AG20443 (cell line): ENCODE measurements at regions not wholly inside any gene's neighbourhood (a gene's known extent, or its start where the extent isn't known, plus 50 kb on each side); places are given as distances from the start of the nearest gene placed in this dataset.

Experiments used
- DNase-seq: peaks from one replicate; pipeline ENCODE4 v3.0.0; 2012; ENCODE audit warnings: low spot score, mixed read lengths

DNA sequence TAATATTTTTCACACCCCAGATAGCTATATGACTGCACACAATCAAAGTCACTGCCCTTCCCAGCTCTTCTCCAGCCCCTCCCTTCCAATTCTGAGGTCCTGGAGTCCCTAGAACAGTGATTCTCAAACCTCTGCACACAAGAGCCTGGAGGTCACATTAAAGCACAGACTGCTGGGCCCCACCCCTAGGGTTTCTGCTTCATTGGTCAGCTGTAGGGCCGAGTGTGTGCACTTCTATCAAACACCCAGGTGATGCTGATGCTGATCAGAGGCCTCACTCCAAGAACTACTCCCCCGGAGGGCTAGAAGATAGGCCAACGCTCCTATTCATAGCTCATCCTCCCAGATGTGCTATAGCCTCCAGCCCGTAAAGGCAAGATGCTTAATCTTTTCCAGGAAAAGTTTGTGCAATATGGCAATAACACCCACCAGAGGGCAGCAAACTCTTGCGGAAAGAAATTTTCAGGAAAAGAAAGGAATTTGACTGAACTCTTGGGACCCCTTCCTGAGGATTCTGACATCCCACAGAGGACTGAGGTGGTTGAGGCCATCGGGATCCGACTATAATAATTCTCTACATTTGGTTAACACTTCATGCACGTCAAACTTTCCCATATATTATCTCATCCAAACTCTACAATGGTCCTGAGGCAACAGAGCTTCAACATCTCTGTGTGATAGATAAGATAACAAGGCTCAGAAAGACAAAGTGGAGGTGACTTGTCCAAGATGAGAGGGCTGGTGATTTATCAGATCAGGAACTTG is 194.2 kb upstream of the PKDCC start:
- peak; percentile 72 for DNase-seq

DNA sequence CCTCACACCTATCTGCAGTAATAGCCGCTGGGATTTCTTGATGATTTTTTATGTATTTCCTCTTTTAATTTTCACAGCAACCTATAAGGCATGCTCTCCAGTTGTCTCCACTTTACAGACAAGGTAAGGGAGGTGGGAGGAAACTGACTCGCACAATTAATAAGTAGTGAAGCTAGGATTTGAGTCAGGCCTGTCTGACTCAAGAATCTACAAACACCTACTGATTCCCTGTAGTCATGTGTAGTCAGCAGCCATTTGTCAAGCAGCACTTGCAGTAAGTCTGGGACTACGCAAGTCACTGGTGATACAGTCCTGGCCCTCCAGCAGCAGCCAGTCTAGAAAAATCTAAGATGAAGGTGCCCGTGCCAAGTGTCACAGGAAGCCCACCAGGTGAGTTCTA is 193.6 kb upstream of the PKDCC start:
- DNase-seq, result no peak

DNA sequence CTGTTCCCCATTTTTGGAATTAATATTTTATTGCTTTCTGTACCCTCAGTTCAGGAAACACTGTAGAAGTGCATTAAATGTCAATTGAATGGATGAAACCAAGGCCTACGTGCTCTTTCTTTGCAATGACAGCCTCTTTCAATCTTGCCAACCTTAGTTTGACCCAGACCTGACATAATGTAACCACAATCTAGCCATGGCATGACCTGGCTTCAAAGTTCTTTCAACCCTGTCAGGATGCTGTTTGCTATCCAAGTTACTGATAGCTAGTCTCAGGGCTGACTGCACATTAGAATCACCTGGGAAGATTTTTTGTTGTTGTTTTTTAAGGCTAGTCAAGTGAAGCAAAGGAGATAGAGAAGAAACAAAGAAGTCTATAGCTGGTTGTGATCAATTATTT is 190.9 kb upstream of the PKDCC start:
- no peak for DNase-seq

DNA sequence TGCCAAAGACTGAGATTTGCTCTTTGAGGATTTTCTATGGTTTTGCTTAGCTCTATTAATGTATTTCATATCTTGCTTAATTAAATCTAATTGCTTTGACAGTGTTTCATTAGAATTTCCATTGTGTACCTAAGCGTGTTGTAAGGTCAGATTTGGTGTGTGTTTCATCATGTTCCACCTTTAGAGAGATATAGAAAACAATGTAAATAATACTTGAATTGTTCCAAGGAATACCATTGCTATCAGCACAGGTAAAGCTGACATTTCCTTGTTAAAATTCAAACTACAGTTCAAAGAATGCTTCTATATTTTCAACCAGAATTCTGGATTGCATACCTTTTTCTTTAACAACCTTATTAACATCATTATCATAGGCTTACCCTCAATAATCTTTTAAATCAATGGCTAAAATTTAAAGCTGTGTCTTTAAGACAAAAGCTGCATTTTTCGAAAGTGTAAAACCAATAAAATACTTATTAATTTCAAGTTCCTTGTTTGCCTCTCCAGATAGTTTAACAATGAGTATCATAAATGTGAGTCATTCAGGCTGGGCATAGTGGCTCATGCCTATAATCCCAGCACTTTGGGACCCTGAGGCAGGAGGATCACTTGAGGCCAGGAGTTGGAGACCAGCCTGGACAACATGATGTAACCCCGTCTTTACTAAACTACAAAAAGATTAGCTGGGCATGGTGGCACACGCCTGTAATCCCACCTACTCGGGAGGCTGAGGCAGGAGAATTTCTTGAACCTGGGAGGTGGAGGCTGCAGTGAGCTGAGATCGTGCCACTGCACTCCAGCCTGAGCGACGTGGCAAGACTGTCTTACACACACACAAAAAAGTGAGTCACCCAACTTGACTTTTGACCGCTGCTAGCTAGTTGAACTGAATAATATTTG is 188.0 kb upstream of the PKDCC start:
- DNase-seq, result no peak

DNA sequence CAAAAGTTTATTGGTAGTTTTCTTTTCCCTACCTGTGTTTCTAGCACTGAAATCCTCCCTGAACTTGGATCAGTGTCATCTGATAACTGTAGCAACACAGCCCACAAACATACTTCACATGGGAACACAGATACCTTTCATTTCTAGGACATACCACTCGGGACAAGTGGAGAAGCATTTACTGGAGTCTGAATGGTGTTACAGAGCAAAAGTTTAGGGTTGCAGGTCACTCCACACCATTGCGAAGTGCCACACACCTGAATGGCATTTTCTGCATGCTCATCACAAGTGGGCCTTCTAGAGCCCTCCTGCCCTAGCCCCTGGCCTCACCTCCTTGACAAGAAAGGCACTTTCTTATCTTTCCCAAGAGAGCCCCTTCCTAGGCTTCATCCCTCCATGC is 184.8 kb upstream of the PKDCC start:
- DNase-seq, result no peak

DNA sequence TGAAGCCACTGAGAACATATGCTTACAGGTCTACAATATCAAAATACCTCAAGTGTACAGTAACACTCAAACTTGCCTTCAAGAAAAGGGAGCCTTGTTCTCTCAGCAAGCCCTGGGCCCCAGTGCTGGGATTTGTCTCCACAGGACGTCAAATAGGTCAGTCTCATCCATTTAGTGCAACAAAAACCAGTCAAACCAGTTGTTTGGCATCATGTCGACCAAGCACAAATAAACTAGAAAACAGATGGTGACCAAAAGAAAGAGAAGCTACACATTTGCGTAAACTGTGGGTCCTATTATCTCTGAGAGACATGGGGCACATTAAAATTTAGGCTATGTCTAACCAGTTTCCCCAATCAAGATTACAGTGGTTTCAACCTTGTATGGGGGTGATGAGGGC is 182.6 kb upstream of the PKDCC start:
- DNase-seq, result no peak

DNA sequence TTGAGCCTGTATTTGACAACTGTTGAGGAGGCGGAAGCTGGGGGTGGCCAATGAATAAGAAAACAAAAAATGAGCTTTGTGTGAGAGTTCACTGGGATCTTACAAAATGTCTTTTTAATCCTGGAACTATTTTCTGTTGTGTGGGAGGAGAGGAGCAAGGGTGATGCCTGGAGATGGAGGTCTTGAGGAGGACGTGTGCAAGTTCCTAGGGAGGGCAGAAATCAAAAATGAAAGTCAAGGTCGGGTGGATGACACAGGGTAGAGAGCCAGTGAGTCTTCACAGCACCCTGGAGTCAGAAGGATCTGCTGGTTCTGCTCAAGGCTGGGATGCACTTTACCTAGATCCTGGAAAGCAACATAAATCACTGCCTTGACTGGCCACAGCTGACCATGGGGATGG is 180.3 kb upstream of the PKDCC start:
- DNase-seq, result peak; percentile 24

DNA sequence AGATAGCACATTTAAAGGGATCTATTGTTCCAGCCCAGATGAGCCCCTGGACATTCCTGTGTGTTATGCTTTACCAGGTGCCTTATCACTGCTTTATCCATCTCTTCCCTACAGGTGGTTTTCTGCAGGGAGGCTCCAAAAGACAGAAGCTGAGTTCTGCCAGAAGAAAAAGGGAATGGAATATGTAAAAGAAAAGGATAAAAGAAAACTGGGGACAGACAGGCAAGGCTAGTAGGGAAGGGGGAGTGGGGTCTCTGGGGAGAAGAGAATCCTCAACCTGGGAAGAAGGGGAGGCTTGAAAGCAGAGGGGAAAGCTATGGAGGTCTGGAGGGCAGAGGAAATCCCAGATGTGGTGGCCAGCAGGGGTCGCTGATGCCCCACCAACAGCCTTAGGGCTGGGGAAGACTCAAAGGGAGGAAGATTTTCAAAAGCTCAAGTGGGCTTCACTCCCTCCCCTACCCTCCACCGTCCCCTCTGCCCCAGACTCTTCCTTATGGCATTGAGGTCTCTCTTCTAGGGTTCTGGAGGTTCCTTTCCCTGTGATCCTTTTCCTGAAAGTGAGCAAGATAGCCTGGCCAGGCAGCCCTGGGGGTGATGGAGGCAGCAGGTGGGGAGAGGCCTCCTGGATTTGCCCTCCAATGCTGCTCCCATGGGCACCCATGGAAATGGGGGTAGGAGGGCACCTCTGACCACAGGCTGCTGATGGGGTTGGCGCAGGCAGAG is 178.1 kb upstream of the PKDCC start:
- DNase-seq, result peak; percentile 80

DNA sequence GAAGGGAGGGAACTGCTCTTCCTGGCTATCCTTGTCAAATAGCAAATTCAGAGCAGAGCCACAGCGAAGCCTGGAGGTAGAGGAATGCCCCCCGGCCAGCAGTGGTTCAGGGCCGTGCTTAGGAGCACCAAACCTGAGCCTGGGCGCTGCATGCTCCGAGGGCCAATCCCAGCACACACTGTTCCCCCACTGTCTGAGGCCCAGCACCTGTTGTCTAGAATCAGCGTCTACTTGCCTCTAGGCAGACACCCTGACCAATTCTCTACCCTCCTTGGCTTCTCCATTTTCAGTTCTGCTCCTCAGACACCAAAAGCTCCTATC is 177.6 kb upstream of the PKDCC start:
- DNase-seq, result no peak

DNA sequence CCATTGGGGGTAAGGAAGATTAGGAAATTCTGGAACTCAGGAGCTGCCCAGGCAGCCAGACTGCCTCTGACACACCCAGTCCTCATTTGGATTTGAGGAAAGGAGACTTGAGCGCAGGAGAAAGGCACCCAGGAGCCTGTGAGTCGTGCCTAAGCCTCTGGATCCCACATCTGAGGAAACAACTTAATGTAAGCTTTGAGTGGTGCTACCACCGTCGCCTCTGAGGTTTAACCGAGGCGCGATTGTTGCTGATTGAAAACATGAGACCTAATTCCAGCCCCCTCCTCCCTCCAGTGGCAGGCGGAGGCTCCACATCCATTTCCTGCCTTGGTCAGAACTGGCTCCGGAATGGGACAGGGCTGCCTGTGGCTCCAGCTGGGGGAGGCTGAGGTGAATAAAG is 176.7 kb upstream of the PKDCC start:
- peak; percentile 54 for DNase-seq

DNA sequence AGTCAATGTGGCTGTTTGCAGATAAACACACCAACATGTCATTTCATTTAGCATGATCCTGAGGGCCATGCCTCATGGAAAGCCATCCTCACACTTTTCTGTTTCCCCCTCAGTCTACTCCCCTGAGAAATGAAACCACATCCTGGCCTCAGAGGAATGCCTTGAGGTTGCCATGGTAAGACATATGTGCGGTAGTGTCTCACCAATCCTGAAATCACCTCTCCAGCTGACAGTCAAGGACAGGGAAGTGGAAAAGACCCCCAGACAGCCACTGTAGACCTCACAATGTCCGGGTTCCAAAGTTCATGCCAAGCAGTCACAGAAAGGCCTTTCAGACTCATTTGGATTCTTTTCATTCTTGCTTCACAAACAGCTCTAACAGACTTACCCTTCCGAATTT is 175.2 kb upstream of the PKDCC start:
- DNase-seq, result peak; percentile 38

DNA sequence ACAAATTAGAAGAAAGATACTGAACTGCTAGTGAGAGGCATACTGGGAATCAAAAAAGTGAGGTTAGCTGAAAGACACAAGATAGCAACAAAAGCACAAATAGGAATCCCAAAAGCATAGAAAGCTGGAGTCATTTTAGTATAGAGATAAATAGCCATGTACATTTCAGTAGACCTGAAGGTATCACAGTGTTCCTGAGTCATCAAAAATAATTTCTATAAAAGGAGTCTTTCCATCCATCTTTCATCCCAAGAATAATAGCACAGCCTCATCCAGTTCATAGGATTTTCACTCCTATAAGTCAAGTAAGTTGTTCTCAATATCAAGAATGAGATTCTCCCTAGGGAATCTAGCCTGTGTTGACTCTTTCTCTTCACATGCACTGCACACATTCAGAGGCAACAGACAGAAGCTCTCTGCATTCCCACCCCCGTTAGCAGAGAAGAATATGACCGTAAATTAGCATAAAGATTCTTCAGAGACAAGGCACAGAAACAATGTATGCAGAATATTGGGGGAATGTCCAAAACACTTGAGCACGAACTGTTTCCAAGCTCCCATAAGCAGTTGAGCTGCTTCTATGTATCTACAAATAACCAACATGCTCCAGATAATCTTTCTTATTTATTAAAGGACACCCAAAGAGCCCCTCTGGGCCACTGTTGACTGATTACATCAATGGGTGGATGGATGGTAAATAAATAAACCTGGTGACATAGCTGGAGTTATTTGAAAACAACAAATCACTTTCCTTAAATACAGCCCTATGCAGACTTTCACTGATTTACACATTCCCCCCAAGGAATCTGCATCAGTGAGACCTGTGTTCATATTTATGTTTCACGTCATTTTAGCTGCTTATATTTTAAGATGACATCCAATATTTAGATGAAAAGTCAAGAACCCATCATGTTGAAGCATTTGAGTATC is 174.5 kb upstream of the PKDCC start:
- no peak for DNase-seq

DNA sequence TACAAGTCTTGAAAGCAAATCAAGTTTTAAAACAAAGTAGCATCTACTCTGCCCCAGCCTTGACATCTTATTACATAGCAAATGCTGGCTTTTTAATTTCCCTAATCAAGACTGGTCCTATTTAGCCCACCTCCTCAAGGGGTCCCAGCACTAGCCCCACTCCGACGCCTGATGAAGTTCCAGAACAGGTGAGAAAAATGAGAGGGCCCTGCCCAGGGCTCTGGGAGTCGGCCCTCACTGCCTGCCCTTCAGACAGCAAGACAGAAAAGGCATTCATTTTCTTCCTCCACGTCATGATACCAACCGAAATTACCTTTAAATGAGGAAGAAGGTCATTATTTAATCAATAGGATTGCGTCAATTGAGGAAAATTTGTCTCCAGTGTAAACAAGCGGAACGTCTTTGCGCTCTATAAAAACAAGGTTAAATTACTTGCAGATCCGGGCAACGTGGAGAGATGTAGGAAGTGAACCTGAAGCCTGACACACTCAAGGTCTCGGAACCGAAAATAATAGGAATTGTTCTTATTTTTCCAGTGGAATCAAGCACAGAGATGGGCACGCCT is 170.6 kb upstream of the PKDCC start:
- DNase-seq, result no peak

DNA sequence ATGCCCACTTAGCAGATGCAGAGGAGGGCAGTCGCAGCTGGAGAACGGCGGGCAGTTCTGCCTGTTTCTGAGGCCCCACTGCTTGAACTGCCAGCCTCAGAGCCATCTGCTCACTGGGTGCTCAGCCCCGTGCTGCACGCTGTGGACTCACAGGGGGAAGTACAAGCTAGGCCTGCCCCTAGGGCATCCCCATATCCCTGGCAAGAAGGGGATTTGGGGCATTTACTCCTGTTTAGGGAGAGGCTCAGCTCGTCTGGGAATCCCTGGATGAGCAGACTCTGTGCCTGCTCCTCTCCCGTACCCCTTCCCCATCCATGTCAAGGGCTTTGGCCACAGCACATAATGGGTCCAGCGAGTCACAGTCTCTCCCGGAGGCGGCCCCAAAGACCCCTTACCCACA is 169.8 kb upstream of the PKDCC start:
- DNase-seq, result no peak

DNA sequence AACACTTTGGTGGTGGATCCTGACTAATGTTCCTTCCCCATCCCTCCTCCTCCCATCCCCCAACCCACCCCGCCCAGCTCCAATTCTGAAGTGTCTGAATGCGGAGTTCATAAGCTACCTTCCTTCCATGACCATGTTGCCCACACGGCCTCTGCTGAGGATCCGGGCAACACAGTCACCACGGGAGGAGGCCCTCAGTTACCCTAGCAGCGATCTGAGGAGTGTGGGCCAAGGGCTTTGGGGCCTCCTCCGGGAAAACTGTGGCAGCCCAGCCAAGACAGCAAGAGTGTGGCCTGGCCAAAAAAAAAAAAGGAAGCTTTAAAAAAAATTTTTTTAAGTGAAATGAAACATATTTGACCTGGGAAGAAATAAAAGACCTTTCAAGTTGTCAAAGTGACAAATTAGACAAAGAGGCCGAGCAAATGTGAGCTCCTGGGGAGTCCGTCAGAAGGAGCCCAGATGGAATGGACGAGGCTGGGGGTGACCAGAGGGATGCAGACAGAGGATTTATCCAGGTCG is 169.0 kb upstream of the PKDCC start:
- DNase-seq, result no peak

DNA sequence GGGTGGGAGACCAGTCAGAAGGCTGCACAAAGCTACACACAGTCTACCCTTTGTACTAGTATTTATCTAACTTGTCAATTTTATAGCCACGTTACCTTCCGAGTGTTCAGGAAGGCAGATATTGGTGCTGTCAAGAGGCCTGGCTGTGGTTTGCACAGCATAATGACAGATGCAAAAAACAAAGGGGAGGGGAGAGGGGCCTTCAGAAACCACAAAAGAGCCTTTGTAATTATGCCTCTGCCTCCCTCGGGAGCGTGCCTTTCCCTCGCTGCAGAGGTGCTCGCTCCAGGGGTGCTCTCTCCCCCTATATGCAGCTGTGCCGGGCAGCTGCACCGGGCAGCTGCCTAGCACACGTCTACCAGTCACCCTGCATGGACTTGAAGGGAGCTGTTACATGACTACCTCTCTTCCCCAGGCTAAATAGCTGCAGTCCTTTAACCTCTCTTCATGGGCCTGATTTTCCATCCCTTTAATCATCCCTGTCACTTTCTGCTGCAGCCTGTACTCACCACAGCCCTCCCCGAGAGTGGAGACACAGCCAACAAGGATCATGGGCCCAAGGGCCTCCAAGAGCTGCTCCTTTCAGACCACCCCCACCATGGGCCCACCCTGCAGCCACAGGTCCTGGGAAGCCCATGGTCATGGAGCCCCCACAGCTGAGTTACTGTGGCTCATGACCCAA is 168.4 kb upstream of the PKDCC start:
- DNase-seq, result no peak

DNA sequence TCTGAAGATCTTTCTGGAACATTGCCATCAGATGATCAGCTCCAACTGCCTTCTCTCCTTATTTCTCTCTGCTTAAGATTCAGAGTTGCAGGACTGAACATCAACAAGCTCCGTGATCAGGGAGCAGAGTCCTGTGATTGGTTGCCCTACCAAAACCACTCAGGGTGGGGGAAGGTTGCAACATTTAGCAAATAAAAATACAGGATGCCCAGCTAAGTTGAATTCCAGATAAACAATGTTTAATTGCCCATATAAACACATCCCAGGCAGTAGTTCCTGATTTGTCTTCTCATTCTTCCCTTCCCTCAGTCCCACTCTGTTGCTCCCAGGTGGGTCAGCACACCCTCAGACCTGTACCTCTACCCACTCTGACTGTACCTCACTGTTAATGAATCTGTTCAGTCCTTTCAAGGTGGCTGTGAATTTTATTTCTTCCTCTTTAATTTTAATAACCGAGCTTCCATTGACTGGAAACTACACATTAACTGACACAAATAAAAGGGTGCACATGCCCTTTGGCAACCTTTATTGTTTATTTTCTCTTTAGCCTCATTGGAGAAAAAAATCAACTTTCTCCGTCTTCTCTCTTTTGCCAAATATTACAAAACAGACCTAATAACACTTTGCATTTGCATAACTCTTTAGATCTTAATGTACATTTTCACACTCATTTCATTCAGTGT is 167.1 kb upstream of the PKDCC start:
- no peak for DNase-seq

DNA sequence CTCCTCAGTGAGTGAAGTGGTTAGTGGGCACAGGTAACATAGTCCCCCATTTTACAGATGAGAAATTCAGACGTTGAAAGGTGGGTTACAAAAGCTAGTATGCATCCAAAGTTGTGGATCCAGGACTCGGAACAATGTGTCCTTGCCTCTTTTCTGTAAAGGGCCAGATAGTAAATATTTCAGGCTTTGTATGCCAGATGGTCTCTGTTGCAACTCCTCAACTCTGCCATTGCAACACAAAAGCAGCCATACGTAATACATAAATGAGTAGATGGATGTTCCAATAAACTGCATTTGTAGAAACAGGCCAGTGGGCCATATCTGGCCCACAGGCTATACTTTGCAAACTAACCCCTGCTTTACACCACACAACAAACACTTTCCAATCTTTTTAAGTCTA is 166.6 kb upstream of the PKDCC start:
- no peak for DNase-seq

DNA sequence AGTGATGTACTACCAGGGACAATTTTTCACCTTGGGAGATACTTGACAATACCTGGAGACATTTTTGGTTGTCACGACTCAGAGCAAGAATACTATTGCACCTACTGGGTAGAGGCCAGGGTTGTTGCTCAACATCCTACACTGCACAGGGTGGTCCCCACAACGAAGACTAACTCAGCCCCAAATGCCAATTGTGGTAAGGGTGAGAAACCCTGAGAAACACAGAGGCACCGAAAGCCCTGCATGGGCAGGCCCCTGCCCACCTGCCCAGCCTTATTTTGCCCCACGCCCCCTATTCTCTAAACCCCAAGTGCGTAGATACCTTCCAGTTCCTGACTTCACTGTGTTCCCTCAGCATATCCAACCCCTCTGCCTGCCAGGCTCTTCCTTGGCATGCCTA is 163.1 kb upstream of the PKDCC start:
- no peak for DNase-seq

DNA sequence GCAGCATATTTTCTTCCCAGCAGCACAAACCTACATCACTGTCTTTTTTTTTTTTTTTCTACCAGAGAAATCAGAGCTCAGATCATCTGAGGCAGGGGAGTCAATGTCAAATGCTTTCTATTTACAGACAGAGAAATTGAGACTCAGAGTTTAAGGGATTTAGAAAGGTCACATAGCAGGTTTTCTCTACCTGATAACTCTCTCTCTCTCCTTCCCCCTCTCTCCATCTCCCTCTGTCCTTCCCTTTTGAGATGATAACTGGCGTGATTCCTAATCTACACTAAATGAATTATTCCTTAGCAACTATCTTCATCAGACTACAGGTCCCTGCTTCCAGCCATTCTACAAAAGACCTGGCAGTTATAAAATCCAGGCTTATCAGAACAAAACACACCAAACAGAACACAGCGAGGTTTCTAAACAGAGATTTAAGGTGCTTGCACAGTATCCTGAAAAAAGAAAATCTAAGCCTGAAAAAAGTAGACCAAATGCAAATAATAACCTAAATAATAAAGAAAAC is 161.6 kb upstream of the PKDCC start:
- DNase-seq, result no peak
